ENCODE measurements at regions not wholly inside any gene's neighbourhood (a gene's known extent, or its start where the extent isn't known, plus 50 kb on each side); places are given as distances from the start of the nearest gene placed in this dataset.

DNA sequence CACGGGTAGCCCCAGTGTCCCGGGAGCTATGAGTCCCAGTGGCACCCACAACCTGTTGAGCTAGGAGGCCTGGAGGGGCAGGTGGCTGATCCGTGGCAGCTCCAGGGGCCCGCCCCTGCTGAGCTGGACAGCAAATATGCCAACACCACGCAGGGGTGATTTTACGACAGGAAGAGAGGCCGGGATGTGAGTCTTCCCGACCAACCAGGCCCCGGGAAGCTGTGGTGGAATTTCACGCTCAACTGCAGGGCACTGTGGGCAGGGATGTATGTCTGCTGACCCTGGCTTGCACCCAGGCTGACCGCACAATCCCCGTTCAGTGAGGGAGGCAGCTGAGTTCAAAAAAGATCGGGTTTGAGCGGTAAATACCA, 183.9 kb downstream of the ERMARD start:
- H3K9me3 ChIP-seq: no peaks in the 10 kb centered on the region
- no peak overlapping the region for H3K4me3 ChIP-seq
- no peak for TF ChIP-seq POLR2A (IDR thresholded peaks at IDR 0.05)
- no peak for TF ChIP-seq CTCF (IDR thresholded peaks at IDR 0.05)
- DNase-seq: no peak
- intact Hi-C loops (cut with DNase I; ENCODE audit: low total_unique reads): no loop called here
- 82 to 84% methylated on average over 9 to 14 of the region's 14 CpGs for WGBS, 2 donors
- no peaks in the 10 kb centered on the region for H3K27me3 ChIP-seq
- H3K36me3 ChIP-seq (ENCODE audit: low read depth, missing control alignments): no peaks in the 10 kb centered on the region
- peaks cover 3% of the 10 kb centered on the region for H3K4me1 ChIP-seq
- no peak overlapping the region for H3K27ac ChIP-seq

DNA sequence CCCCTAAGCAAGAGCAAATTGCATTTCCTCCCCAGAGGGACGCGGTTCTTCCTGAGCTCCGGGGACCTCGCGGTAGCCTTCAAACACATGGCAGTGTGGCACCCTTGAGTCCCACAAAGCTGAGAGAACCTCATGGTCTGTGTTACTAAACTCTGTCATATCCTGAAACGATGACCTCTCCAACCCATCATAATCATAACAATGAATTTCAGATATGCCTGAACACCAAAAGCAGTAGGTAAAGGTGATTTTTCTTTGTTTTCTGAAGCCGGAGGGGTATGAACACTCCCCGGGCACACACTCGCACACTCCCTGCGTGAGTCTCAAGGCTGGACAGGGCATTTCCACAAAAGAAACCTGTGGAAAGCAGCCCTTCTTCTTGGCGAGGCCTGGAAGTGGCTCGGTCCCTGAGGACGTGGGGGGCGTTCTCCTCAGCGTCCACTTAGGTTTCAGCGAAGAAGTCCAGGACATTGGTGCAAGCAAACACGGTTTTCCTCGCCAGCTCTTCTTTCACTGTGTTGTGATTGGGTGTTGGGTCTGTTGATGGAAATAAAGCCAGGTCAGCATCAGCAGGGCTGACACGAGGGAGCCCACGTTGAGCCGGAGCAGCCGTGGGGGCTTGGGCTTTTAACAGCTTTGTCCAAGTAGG, 183.4 kb downstream of the ERMARD start:
- Histone ChIP-seq H3K9me3 (no peaks in the 10 kb centered on the region), H3K27ac (no peak overlapping the region), H3K36me3 (ENCODE audit: low read depth, missing control alignments) (no peaks in the 10 kb centered on the region), H3K27me3 (no peaks in the 10 kb centered on the region), H3K4me1 (peaks cover 3% of the 10 kb centered on the region), H3K4me3 (no peak overlapping the region)
- no peak for DNase-seq
- TF ChIP-seq POLR2A (IDR thresholded peaks at IDR 0.05): no peak
- no peak for TF ChIP-seq CTCF (IDR thresholded peaks at IDR 0.05)
- WGBS, 2 donors: 76 to 78% methylated on average over 17 to 22 of the region's 22 CpGs
- intact Hi-C loops (cut with DNase I; ENCODE audit: low total_unique reads): no loop called here

GRCh38 chr6:169933839-169934698, 182.6 kb downstream of the ERMARD start:
- Histone ChIP-seq H3K36me3 (ENCODE audit: low read depth, missing control alignments) (no peaks in the 10 kb centered on the region), H3K4me3 (no peak overlapping the region), H3K9me3 (no peaks in the 10 kb centered on the region), H3K27me3 (no peaks in the 10 kb centered on the region), H3K4me1 (peaks cover 3% of the 10 kb centered on the region), H3K27ac (no peak overlapping the region)
- 58 to 81% methylated on average over 30 to 37 of the region's 37 CpGs for WGBS, 2 donors
- DNase-seq: peak; percentile 53
- TF ChIP-seq POLR2A (IDR thresholded peaks at IDR 0.05) (no peak), CTCF (IDR thresholded peaks at IDR 0.05) (no peak)
- intact Hi-C loops (cut with DNase I; ENCODE audit: low total_unique reads): no loop called here

DNA sequence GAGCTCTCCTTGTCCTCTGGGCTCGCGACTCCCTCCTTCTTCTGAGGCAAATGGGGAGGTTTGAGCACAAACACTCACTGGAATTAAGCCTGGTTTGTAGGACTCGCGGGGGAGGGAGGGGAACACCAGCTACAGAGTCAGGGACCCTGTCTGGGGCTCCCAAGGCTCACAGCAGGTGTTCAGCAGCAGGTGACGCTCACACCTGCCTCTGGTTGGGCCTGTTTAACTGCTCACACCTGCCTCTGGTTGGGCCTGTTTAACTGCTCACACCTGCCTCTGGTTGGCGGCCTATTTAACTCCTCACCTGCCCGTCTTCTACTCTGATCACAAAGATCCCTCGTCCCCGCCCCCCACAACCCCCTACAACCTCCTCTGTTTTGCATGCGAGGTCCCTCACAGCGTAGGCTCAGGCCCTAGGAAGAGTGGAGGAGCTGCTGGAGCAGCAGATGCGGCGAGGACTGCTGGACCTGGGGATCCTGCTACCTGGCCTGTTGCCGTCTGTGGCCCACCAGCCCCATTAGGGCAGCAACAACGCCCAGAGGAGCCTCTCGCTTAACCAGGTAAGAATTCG, 181.9 kb downstream of the ERMARD start:
- Histone ChIP-seq H3K9me3 (no peaks in the 10 kb centered on the region), H3K4me1 (peaks cover 3% of the 10 kb centered on the region), H3K36me3 (ENCODE audit: low read depth, missing control alignments) (no peaks in the 10 kb centered on the region), H3K4me3 (no peak overlapping the region), H3K27me3 (no peaks in the 10 kb centered on the region), H3K27ac (no peak overlapping the region)
- 79 to 84% methylated on average over 13 to 17 of the region's 17 CpGs for WGBS, 2 donors
- no peak for DNase-seq
- no peak for TF ChIP-seq CTCF (IDR thresholded peaks at IDR 0.05)
- TF ChIP-seq POLR2A (IDR thresholded peaks at IDR 0.05): no peak
- intact Hi-C loops (cut with DNase I; ENCODE audit: low total_unique reads): no loop called here

Measured in testis (tissue), 2 donors.